H9 (cell line): ENCODE measurements at regions not wholly inside any gene's neighbourhood (a gene's known extent, or its start where the extent isn't known, plus 50 kb on each side); places are given as distances from the start of the nearest gene placed in this dataset.

Source experiments
- DNase-seq: peaks from one replicate; pipeline ENCODE4 v3.0.0-alpha.2; 2017
- H2AFZ ChIP-seq: one replicate; pipeline ENCODE4 v1.6.1; 2013; ENCODE audit warnings: mild to moderate bottlenecking, low read length, control low read depth, moderate library complexity
- H2AK5ac ChIP-seq: 2 replicates; pipeline ENCODE4 v1.6.1; 2013; ENCODE audit warnings: low read length, control low read depth, mixed read lengths; ENCODE audit not compliant: insufficient read length
- H2BK120ac ChIP-seq: one replicate; pipeline ENCODE4 v1.6.1; 2013; ENCODE audit warnings: low read depth, mild to moderate bottlenecking, low read length, control low read depth, inconsistent platforms; ENCODE audit not compliant: poor library complexity, severe bottlenecking
- H2BK12ac ChIP-seq: 2 replicates; pipeline ENCODE4 v1.6.1; 2013; ENCODE audit warnings: low read length, control low read depth, mixed read lengths, low read depth; ENCODE audit not compliant: insufficient read length
- H2BK15ac ChIP-seq: 2 replicates; pipeline ENCODE4 v1.6.1; 2013; ENCODE audit warnings: low read depth, low read length, control low read depth
- H2BK20ac ChIP-seq: one replicate; pipeline ENCODE4 v1.6.1; 2013; ENCODE audit warnings: low read depth, mild to moderate bottlenecking, low read length, control low read depth, inconsistent platforms; ENCODE audit not compliant: poor library complexity, severe bottlenecking
- H2BK5ac ChIP-seq: 2 replicates; pipeline ENCODE4 v1.6.1; 2013; ENCODE audit warnings: low read length, control low read depth, mixed read lengths; ENCODE audit not compliant: insufficient read length
- H3K14ac ChIP-seq: 2 replicates; pipeline ENCODE4 v1.6.1; 2013; ENCODE audit warnings: low read length, control low read depth; ENCODE audit not compliant: insufficient read depth
- H3K18ac ChIP-seq: 2 replicates; pipeline ENCODE4 v1.6.1; 2013; ENCODE audit warnings: low read depth, mild to moderate bottlenecking, mixed read lengths, low read length, control low read depth; ENCODE audit not compliant: insufficient read length
- H3K23ac ChIP-seq: 2 replicates; pipeline ENCODE4 v1.6.1; 2013; ENCODE audit warnings: low read length, control low read depth, mixed read lengths, low read depth; ENCODE audit not compliant: insufficient read length
- H3K23me2 ChIP-seq: 2 replicates; pipeline ENCODE4 v1.6.1; 2013; ENCODE audit warnings: low read depth, mild to moderate bottlenecking, mixed read lengths, low read length, control low read depth; ENCODE audit not compliant: insufficient read length, poor library complexity, severe bottlenecking
- H3K27ac ChIP-seq: 2 replicates; pipeline ENCODE4 v1.5.1; 2013; ENCODE audit warnings: low read length, control low read depth, mixed read lengths, low read depth; ENCODE audit not compliant: insufficient read length
- H3K27me3 ChIP-seq: 2 replicates; pipeline ENCODE4 v1.6.1; 2013; ENCODE audit warnings: low read length, control low read depth, inconsistent platforms; ENCODE audit not compliant: insufficient read depth
- H3K4ac ChIP-seq: 2 replicates; pipeline ENCODE4 v1.6.1; 2013; ENCODE audit warnings: low read depth, mild to moderate bottlenecking, control low read depth, inconsistent platforms, low read length, moderate library complexity
- H3K4me1 ChIP-seq: 2 replicates; pipeline ENCODE4 v1.6.1; 2013; ENCODE audit warnings: low read length, control low read depth, inconsistent platforms; ENCODE audit not compliant: insufficient read depth
- H3K4me2 ChIP-seq: 2 replicates; pipeline ENCODE4 v1.6.1; 2013; ENCODE audit warnings: low read length, control low read depth, mixed read lengths; ENCODE audit not compliant: insufficient read length, insufficient read depth
- H3K56ac ChIP-seq: 2 replicates; pipeline ENCODE4 v1.6.1; 2013; ENCODE audit warnings: low read depth, mild to moderate bottlenecking, mixed read lengths, low read length, control low read depth; ENCODE audit not compliant: insufficient read length
- H3K79me1 ChIP-seq: 2 replicates; pipeline ENCODE4 v1.6.1; 2013; ENCODE audit warnings: low read depth, mild to moderate bottlenecking, moderate library complexity, low read length, control low read depth, inconsistent platforms; ENCODE audit not compliant: insufficient read depth, poor library complexity, severe bottlenecking
- H3K79me2 ChIP-seq: 2 replicates; pipeline ENCODE4 v1.6.1; 2013; ENCODE audit warnings: low read length, control low read depth, inconsistent platforms; ENCODE audit not compliant: insufficient read depth
- H3K9ac ChIP-seq: 2 replicates; pipeline ENCODE4 v1.6.1; 2013; ENCODE audit warnings: low read length, control low read depth, mixed read lengths; ENCODE audit not compliant: insufficient read length; ENCODE audit errors: extremely low read depth
- H3K9me3 ChIP-seq: one replicate; pipeline ENCODE4 v1.6.1; 2013; ENCODE audit warnings: low read depth, low read length, inconsistent platforms; ENCODE audit not compliant: control insufficient read depth
- H3T11ph ChIP-seq: one replicate; pipeline ENCODE4 v1.6.1; 2013; ENCODE audit warnings: mild to moderate bottlenecking, low read length, control low read depth, inconsistent platforms
- H4K20me1 ChIP-seq: one replicate; pipeline ENCODE4 v1.6.1; 2013; ENCODE audit not compliant: control insufficient read depth, insufficient read length, insufficient read depth
- H4K5ac ChIP-seq: 2 replicates; pipeline ENCODE4 v1.6.1; 2013; ENCODE audit warnings: low read depth, mild to moderate bottlenecking, mixed read lengths, low read length, control low read depth; ENCODE audit not compliant: insufficient read length
- H4K8ac ChIP-seq: replicated peaks from 2 replicates; pipeline ENCODE4 v1.6.1; 2013; ENCODE audit warnings: low read length, control low read depth, mixed read lengths, low read depth; ENCODE audit not compliant: insufficient read length
- H4K91ac ChIP-seq: 2 replicates; pipeline ENCODE4 v1.6.1; 2013; ENCODE audit warnings: low read depth, mild to moderate bottlenecking, moderate library complexity, mixed read lengths, low read length, control low read depth; ENCODE audit not compliant: insufficient read length
- H3K27ac Mint-ChIP-seq, 3 experiments: 2 replicates in 2 of 3; 3 replicates in 1 of 3; pipeline ENCODE4 v1.8.0; 2020 to 2021; ENCODE audit warnings: mixed read lengths in 3 of 3, mild to moderate bottlenecking in 1 of 3, moderate library complexity in 1 of 3
- H3K27me3 Mint-ChIP-seq: 2 replicates; pipeline ENCODE4 v1.8.0; 2021; ENCODE audit warnings: low read depth, mild to moderate bottlenecking, moderate library complexity, mixed read lengths
- H3K36me3 Mint-ChIP-seq, 3 experiments: 2 replicates in 2 of 3; 3 replicates in 1 of 3; pipeline ENCODE4 v1.8.0; 2020 to 2021; ENCODE audit warnings: low read depth in 3 of 3, mixed read lengths in 3 of 3; ENCODE audit not compliant: insufficient read depth in 1 of 3
- H3K4me1 Mint-ChIP-seq, 2 experiments: 2 replicates each; pipeline ENCODE4 v1.8.0; 2020; ENCODE audit warnings: mixed read lengths in 2 of 2
- H3K4me3 Mint-ChIP-seq, 2 experiments: 2 replicates in 1 of 2; 3 replicates in 1 of 2; pipeline ENCODE4 v1.8.0; 2020 to 2021; ENCODE audit warnings: mild to moderate bottlenecking in 2 of 2, mixed read lengths in 2 of 2, moderate library complexity in 1 of 2
- H3K9me3 Mint-ChIP-seq, 2 experiments: 2 replicates in 1 of 2; 3 replicates in 1 of 2; pipeline ENCODE4 v1.8.0; 2020; ENCODE audit warnings: mild to moderate bottlenecking in 2 of 2, mixed read lengths in 2 of 2, moderate library complexity in 1 of 2
- CTCF ChIP-seq: fragments of 200-600 bp; sonication (generic); conservative IDR thresholded peaks from 3 replicates; pipeline ENCODE4 v1.8.0; 2021; ENCODE audit warnings: antibody characterized with exemption, mild to moderate bottlenecking
- WGBS: extraction: QIAGEN DNeasy Blood & Tissue Kit; methylation state at CpG from one replicate; pipeline ENCODE4 v1.1.7; 2013; ENCODE audit warnings: missing lambda C conversion rate, low lambda C conversion rate, mixed read lengths; ENCODE audit not compliant: insufficient read length; ENCODE audit errors: extremely low coverage; 5-methylcytosine and 5-hydroxymethylcytosine counted together

DNA sequence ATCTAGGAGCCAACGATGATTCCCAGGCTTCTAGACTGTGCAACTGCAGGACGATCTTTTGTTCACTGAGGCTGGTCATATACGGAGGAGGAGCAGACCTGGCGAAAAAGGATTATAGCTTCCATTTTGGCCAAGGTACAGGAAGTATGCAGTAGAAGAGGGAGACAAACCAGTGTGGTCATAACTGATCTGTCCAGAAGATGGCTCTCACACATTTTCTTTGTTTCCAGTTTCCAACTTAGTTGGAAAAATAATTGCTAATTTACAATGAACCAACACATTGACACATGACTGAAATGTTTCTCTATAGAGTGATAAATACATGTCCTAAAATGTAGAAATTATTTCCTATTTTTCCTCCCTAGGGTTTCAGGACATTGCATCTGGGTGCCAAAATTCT, 364.1 kb upstream of the BTBD3 start:
- Histone ChIP-seq H2AK5ac (no peak overlapping the region), H2BK12ac (no peak overlapping the region), H3K9me3 (no peaks in the 10 kb centered on the region), H3K9ac (no peak overlapping the region), H3K23ac (no peak overlapping the region), H3T11ph (no peak overlapping the region), H3K14ac (no peak overlapping the region), H2BK5ac (no peak overlapping the region), H4K91ac (no peak overlapping the region), H3K4me2 (no peak overlapping the region), H3K4me1 (no peaks in the 10 kb centered on the region), H3K4ac (no peak overlapping the region), H4K8ac (no peak overlapping the region), H3K56ac (no peak overlapping the region), H3K27ac (no peak overlapping the region), H3K79me1 (no peaks in the 10 kb centered on the region), H3K27me3 (no peaks in the 10 kb centered on the region), H4K5ac (no peak overlapping the region), H4K20me1 (no peaks in the 10 kb centered on the region), H2AFZ (no peak overlapping the region), H3K18ac (no peak overlapping the region), H3K79me2 (no peaks in the 10 kb centered on the region), H2BK20ac (no peak overlapping the region), H2BK15ac (no peak overlapping the region), H2BK120ac (no peak overlapping the region), H3K23me2 (no peaks in the 10 kb centered on the region)
- Mint-ChIP-seq H3K27me3 (no peaks in the 10 kb centered on the region), H3K36me3 (no peaks in the 10 kb centered on the region), H3K27ac (no peak overlapping the region), H3K9me3 (no peaks in the 10 kb centered on the region), H3K4me3 (no peak overlapping the region), H3K4me1 (no peaks in the 10 kb centered on the region)
- no CpG with 5 or more reads among the region's 4 CpGs for WGBS
- no peak for DNase-seq
- TF ChIP-seq CTCF = peak; percentile 39; the same call in 1 of the 3 replicates
